ENCODE measurements at regions not wholly inside any gene's neighbourhood (a gene's known extent, or its start where the extent isn't known, plus 50 kb on each side); places are given as distances from the start of the nearest gene placed in this dataset.
"Not testable (repeated sequence)": the region's sequence is repeated elsewhere in the genome, so short reads cannot be mapped to it uniquely, and the experiment has no call there.

DNA sequence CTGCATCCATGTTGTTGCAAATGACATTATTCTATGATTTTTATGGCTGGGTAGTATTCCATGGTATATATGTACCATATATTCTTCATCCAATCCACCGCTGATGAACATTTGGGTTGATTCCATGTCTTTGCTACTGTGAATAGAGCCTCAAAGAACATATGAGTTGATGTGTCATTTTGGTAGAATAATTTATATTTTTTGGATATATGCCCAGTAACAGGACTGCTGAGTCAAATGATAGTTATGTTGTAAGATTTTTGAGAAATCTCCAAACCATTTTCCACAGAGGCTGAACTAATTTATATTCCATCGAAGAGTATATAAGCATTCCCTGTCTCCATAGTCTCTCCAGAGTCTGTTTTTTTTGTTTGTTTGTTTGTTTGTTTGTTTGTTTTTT is 1373.5 kb downstream of the GRIK2 start:
- no peak for DNase-seq (ENCODE audit: low read depth in 2 of 2)

DNA sequence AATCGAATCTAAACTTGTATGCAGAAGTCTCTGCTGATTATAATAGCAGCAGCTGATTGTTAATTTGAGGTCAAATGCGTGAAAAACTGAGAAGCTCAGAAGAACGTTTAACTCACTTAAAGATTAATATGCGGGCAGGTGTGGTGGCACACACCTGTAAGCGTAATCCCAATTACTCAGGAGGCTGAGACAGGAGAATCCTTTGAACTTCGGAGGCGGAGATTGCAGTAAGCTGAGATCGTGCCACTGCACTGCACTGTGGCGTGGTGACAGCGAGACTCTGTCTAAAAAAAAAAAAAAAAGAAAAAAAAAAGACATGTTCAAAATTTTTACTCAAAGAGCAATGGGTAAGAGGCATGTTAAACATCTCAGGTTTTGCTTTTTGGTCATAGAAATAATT is 1370.8 kb downstream of the GRIK2 start:
- DNase-seq (ENCODE audit: low read depth in 2 of 2): no peak

GRCh38 chr6:102763891-102764290 is 1370.4 kb downstream of the GRIK2 start:
- DNase-seq (ENCODE audit: low read depth in 2 of 2): no peak

GRCh38 chr6:102761872-102762271 is 1368.4 kb downstream of the GRIK2 start:
- no peak for DNase-seq (ENCODE audit: low read depth in 2 of 2)

- DNase-seq (ENCODE audit: low read depth in 2 of 2): no peak
These were observed 1365.9 kb downstream of the GRIK2 start for GRCh38 chr6:102759415-102759814.

DNA sequence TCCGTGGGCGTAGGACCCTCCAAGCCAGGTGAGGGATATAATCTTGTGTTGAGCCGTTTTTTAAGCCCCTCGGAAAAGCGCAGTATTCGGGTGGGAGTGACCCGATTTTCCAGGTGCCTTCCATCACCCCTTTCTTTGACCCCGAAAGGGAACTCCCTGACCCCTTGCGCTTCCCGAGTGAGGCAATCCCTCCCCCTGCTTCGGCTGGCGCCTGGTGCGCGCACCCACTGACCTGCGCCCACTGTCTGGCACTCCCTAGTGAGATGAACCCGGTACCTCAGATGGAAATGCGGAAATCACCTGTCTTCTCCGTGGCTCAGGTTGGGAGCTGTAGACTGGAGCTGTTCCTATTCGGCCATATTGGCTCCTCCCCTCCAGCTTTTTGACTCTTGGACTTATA is 1365.0 kb downstream of the GRIK2 start:
- DNase-seq (ENCODE audit: low read depth in 2 of 2): not testable (repeated sequence)

DNA sequence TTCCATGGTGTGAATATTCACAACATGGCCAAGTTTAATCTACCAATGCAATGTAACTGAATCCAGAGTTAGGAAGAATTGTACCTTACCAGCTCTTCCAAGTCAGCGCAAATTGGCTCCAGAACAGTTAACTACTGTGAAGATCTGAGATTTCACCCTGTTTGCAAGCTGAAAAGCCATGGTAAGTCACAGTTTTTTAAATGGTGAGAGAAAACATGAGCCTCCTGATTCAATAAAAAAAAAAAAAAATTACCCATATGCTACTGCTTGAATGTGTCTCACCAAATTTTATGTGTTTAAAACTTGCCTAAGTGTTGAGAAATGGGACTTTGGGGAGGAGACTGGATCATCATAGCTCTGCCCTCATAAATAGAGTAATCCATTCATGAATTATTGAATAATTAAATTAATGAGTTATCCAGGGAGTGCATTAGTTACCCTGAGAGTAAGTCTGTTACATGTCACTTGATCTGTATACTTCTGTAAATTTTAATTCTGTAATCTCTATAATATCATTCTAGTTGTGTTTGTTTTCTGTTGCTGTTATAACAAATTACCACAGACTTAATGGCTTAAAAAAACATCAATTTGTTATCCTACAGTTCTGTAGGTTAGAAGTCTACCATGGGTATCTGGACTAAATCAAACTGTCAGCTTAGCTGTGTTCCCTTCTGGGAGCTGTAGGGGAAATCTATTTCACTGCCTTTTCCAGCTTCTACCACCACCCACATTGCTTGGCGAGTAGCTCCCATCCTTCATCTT is 1355.9 kb downstream of the GRIK2 start:
- no peak for DNase-seq (ENCODE audit: low read depth in 2 of 2)

DNA sequence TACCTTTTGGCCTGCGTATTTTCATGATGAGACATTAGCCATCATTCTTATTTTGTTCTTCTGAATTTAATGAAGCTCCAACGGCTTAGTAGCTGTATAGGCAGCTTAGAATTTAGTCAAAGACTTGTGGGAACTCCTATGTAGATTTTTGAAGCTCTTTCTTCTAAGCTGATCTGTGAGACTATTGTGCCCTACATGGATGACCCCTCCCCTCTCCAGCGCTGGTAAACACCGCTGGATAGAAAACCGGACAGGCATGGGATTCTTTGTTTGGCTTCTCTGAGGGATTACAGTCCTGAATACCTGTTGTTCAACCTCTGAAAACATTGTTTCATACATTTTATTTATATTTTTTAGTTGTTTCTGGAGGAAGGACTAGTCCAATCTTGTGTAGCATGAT is 1353.4 kb downstream of the GRIK2 start:
- DNase-seq (ENCODE audit: low read depth in 2 of 2): no peak

- DNase-seq (ENCODE audit: low read depth in 2 of 2): no peak
These were observed 1349.3 kb downstream of the GRIK2 start for GRCh38 chr6:102742754-102743356.

DNA sequence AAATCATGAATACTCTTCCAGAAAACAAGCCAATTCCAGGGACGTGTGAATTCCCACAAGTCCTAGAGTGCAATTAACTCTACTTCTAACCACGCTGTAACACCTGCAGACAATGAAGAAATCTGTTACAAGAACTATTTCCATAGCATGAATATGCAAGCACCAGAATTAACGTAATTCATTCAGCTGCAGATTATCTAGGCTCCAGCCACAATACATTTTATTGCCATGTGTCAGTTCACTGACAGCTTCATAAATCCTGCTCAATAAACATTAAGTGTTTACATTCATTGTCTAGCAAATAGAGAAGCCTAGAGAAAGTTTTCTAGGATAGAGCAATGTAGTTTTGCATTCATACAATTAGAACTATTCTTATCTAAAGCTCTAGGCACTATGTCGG is 1348.5 kb downstream of the GRIK2 start:
- DNase-seq (ENCODE audit: low read depth in 2 of 2): no peak

DNA sequence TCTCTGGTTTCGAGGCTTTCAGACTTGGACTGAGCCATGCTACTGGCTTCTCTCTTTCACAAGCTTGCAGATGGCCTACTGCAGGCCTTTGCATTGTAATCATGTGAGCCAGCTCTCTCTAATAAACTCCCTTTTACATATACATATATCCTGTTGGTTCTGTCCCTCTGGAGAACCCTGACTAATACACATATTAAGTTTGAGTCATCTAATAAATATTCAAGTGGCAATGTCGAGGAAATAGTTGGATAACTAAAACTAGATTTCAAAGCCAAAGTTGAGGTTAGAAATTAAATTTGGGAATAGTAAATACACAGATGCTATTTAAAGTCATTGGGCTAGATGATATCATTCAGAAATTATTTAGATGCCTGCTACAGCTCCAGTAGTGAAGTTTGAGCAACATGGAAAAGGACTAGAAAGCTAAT is 1343.4 kb downstream of the GRIK2 start:
- no peak for DNase-seq (ENCODE audit: low read depth in 2 of 2)

DNA sequence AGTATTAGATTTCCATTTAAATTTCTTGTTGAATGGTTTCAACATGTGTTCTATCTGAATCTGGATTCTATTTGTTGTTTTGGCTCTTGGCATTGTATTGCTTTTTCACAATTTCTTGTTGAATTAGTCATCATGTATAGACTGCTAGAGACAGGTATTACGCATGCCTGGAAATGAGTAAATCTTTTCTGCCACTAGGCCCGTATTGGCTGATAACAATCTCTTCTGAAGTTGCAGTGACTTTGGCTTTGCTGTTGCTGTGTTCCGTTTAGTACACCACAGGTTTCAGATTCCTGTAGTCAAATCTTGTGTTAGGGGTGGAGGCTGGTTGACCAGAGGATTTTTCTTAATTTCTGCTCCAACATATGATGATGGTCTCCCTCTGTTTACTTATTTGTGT is 1339.4 kb downstream of the GRIK2 start:
- DNase-seq (ENCODE audit: low read depth in 2 of 2): no peak

DNA sequence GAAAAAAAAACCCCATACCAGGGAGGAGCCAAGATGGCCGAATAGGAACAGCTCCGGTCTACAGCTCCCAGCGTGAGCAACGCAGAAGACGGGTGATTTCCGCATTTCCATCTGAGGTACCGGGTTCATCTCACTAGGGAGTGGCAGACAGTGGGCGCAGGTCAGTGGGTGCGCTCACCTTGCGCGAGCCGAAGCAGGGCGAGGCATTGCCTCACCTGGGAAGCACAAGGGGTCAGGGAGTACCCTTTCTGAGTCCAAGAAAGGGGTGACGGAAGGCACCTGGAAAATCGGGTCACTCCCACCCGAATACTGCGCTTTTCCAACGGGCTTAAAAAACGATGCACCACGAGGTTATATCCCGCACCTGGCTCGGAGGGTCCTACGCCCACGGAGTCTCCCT is 1328.6 kb downstream of the GRIK2 start:
- not testable (repeated sequence) for DNase-seq (ENCODE audit: low read depth in 2 of 2)

- no peak for DNase-seq (ENCODE audit: low read depth in 2 of 2)
These were observed 1324.4 kb downstream of the GRIK2 start for GRCh38 chr6:102717737-102718456.

DNA sequence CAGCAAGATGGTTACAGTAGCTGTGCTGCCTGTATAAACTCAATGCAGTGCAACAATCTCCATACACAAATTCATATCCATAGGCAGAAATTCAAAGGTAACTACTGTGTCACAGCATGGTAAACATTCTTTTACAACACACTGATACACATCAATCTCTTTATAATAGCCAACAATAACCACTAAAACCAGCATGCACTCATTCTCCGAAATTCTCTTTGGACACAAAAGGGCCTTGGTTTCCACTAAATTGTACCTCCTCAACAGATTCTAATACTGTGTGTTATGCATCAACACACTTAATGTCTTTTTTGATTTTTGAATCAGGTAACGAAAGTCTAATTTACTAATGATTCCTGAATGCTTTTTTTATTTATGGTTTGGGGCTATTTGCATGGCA is 1323.7 kb downstream of the GRIK2 start:
- DNase-seq (ENCODE audit: low read depth in 2 of 2): no peak

- DNase-seq (ENCODE audit: low read depth in 2 of 2): no peak
These were observed 1307.5 kb downstream of the GRIK2 start for GRCh38 chr6:102701019-102701418.

GRCh38 chr6:102686461-102686860 is 1293.0 kb downstream of the GRIK2 start:
- DNase-seq (ENCODE audit: low read depth in 2 of 2): no peak

- DNase-seq (ENCODE audit: low read depth in 2 of 2): no peak
These were observed 1286.9 kb downstream of the GRIK2 start for GRCh38 chr6:102680413-102680812.

DNA sequence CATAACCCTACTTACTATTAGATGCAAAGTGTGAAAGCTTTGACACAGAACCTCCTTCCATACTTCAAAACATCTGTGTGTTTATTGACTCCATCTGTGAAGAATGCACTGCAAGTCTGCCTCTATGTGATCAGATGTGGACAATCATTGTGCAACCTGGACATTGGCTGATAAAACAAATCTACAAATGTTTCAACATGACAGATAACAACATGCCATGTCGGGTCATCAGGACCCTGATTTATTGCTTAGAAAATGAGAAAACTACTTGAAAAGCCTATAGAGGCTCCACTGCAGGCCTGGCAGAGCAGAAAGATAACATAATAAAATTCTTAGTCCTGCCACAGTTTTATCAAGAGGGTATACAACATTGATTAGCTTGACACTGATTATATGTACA is 1286.4 kb downstream of the GRIK2 start:
- DNase-seq (ENCODE audit: low read depth in 2 of 2): no peak

DNA sequence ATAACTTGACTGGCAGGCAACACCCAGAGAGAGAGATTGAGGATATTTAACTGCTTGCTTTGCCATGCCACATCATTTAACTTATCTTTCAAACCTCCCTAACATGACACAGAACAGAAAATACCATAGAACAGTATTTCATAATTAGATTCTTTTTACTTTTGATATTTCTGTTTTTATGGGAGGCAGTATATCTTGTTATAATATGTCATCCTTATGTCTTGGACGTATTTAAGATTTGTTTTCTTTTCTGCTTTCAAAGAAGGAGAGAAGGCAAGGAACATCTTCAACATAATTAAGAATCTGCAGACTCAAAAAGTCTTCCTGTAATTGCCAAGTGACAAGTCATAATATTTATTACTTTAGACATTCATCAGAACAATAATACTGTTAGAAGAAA is 1283.7 kb downstream of the GRIK2 start:
- DNase-seq (ENCODE audit: low read depth in 2 of 2): no peak

- DNase-seq (ENCODE audit: low read depth in 2 of 2): no peak
These were observed 1277.2 kb downstream of the GRIK2 start for GRCh38 chr6:102670735-102671134.

DNA sequence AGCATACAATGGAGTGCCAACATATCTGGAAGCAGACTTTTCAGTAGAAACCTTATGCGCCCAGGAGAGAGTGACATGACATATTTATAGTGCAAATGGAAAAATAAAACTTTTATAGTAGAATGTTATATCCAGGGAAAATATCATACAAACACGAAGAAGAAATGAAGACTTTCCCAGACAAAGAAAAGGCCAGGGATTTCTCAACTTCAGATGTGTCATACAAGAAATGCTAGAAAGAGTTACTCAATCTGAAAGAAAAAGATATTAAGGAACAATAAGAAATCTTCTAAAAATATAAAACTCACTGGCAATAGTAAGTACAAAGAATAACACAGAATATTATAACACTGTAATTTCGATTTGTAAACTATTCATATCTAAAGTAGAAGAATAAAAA is 1269.3 kb downstream of the GRIK2 start:
- DNase-seq (ENCODE audit: low read depth in 2 of 2): no peak

DNA sequence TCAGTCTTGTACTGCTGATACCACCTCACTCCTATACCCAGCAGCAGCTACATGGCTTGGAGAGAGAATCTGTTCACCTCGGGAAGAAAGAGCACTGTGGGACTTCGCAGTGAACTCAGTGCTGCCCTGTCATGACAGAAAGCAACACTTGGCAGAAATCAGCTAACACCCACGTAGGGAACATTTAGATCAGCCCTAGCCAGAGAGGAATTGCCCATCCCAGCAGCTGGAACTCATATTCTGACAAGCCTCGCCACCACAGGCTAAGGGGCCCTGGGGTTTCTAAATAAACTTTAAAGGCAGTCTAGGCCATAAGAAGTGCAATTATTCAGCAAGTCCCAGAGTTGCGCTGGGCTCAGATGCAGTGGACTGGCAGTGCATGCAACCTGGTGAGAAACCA is 1266.8 kb downstream of the GRIK2 start:
- DNase-seq (ENCODE audit: low read depth in 2 of 2): no peak

Measured in stimulated activated CD4-positive, alpha-beta T cell treated with anti-CD3 and anti-CD28 coated beads, Interleukin-1b, Interleukin-23, amount 100 ng/mL, for 1 hour (primary cell).